ENCODE measurements at regions not wholly inside any gene's neighbourhood (a gene's known extent, or its start where the extent isn't known, plus 50 kb on each side); places are given as distances from the start of the nearest gene placed in this dataset.

- Histone ChIP-seq H3K9me3 (ENCODE audit: low read depth, low read length) (no peaks in the 10 kb centered on the region), H3K4me1 (ENCODE audit: insufficient read depth, low read length) (no peaks in the 10 kb centered on the region), H2AFZ (ENCODE audit: low read length) (no peak overlapping the region), H4K20me1 (ENCODE audit: insufficient read depth, low read length) (no peaks in the 10 kb centered on the region), H3K36me3 (ENCODE audit: insufficient read depth, low read length) (no peaks in the 10 kb centered on the region), H3K79me2 (ENCODE audit: insufficient read depth, low read length) (no peaks in the 10 kb centered on the region), H3K27me3 (ENCODE audit: insufficient read depth, low read length) (no peaks in the 10 kb centered on the region), H3K4me3 (ENCODE audit: insufficient read depth, low read length) (no peak overlapping the region), H3K27ac (ENCODE audit: low read depth, low read length) (no peak overlapping the region), H3K4me2 (ENCODE audit: insufficient read depth, low read length) (no peak overlapping the region)
- no peak for DNase-seq (ENCODE audit: insufficient read length, low spot score, missing footprints)
- TF ChIP-seq CTCF (IDR thresholded peaks at IDR 0.05; ENCODE audit: extremely low read depth, low read depth, low read length): no peak
Measured at GRCh38 chr4:106607558-106607957, 239.0 kb upstream of the GIMD1 start.

GRCh38 chr4:106604319-106605051, 235.9 kb upstream of the GIMD1 start:
- no peak overlapping the region for H2AFZ ChIP-seq (ENCODE audit: low read length)
- H3K4me3 ChIP-seq (ENCODE audit: insufficient read depth, low read length): no peak overlapping the region
- H3K79me2 ChIP-seq (ENCODE audit: insufficient read depth, low read length): no peaks in the 10 kb centered on the region
- H3K27me3 ChIP-seq (ENCODE audit: insufficient read depth, low read length): no peaks in the 10 kb centered on the region
- DNase-seq (ENCODE audit: insufficient read length, low spot score, missing footprints): no peak
- H3K4me1 ChIP-seq (ENCODE audit: insufficient read depth, low read length): peaks cover 3% of the 10 kb centered on the region
- H3K27ac ChIP-seq (ENCODE audit: low read depth, low read length): no peak overlapping the region
- no peak for TF ChIP-seq CTCF (IDR thresholded peaks at IDR 0.05; ENCODE audit: extremely low read depth, low read depth, low read length)
- H3K9me3 ChIP-seq (ENCODE audit: low read depth, low read length): no peaks in the 10 kb centered on the region
- H4K20me1 ChIP-seq (ENCODE audit: insufficient read depth, low read length): no peaks in the 10 kb centered on the region
- H3K4me2 ChIP-seq (ENCODE audit: insufficient read depth, low read length): no peak overlapping the region
- no peaks in the 10 kb centered on the region for H3K36me3 ChIP-seq (ENCODE audit: insufficient read depth, low read length)

- Histone ChIP-seq H3K4me3 (ENCODE audit: insufficient read depth, low read length) (no peak overlapping the region), H3K27ac (ENCODE audit: low read depth, low read length) (no peak overlapping the region), H3K27me3 (ENCODE audit: insufficient read depth, low read length) (no peaks in the 10 kb centered on the region), H2AFZ (ENCODE audit: low read length) (no peak overlapping the region), H3K9me3 (ENCODE audit: low read depth, low read length) (no peaks in the 10 kb centered on the region), H3K4me1 (ENCODE audit: insufficient read depth, low read length) (peaks cover 3% of the 10 kb centered on the region), H3K36me3 (ENCODE audit: insufficient read depth, low read length) (no peaks in the 10 kb centered on the region), H3K4me2 (ENCODE audit: insufficient read depth, low read length) (no peak overlapping the region), H3K79me2 (ENCODE audit: insufficient read depth, low read length) (no peaks in the 10 kb centered on the region), H4K20me1 (ENCODE audit: insufficient read depth, low read length) (no peaks in the 10 kb centered on the region)
- TF ChIP-seq CTCF (IDR thresholded peaks at IDR 0.05; ENCODE audit: extremely low read depth, low read depth, low read length): no peak
- DNase-seq (ENCODE audit: insufficient read length, low spot score, missing footprints): no peak
Measured at GRCh38 chr4:106603471-106603870, 234.9 kb upstream of the GIMD1 start.

GRCh38 chr4:106602711-106603110, 234.1 kb upstream of the GIMD1 start:
- Histone ChIP-seq H3K36me3 (ENCODE audit: insufficient read depth, low read length) (no peaks in the 10 kb centered on the region), H2AFZ (ENCODE audit: low read length) (no peak overlapping the region), H3K4me1 (ENCODE audit: insufficient read depth, low read length) (peaks cover 3% of the 10 kb centered on the region), H3K79me2 (ENCODE audit: insufficient read depth, low read length) (no peaks in the 10 kb centered on the region), H3K27me3 (ENCODE audit: insufficient read depth, low read length) (no peaks in the 10 kb centered on the region), H3K4me2 (ENCODE audit: insufficient read depth, low read length) (no peak overlapping the region), H3K27ac (ENCODE audit: low read depth, low read length) (no peak overlapping the region), H3K4me3 (ENCODE audit: insufficient read depth, low read length) (no peak overlapping the region), H3K9me3 (ENCODE audit: low read depth, low read length) (no peaks in the 10 kb centered on the region), H4K20me1 (ENCODE audit: insufficient read depth, low read length) (no peaks in the 10 kb centered on the region)
- no peak for DNase-seq (ENCODE audit: insufficient read length, low spot score, missing footprints)
- no peak for TF ChIP-seq CTCF (IDR thresholded peaks at IDR 0.05; ENCODE audit: extremely low read depth, low read depth, low read length)

All from osteoblast (primary cell).